ENCODE measurements at regions not wholly inside any gene's neighbourhood (a gene's known extent, or its start where the extent isn't known, plus 50 kb on each side); places are given as distances from the start of the nearest gene placed in this dataset.

DNA sequence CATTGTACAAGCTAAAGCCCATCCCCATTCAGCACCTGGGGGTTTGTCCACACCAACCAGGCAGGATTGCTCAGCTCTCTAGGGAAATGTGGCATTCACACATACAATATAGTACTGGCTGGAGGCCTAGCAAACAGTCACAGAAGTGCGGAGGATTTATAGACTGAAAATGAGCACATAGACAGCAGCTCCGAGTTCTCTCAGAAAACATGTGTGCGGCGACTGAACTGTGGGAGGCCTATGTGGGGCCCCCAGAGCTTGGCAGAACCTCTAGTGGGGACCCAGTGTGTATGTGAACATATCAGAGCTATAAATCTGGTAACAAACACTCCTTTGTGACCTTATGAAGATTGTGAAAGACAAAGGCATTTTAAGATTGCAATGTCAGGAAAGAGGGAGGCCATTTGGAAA lies 431.1 kb downstream of the DTWD2 start:
- TF ChIP-seq, protein P1, sequence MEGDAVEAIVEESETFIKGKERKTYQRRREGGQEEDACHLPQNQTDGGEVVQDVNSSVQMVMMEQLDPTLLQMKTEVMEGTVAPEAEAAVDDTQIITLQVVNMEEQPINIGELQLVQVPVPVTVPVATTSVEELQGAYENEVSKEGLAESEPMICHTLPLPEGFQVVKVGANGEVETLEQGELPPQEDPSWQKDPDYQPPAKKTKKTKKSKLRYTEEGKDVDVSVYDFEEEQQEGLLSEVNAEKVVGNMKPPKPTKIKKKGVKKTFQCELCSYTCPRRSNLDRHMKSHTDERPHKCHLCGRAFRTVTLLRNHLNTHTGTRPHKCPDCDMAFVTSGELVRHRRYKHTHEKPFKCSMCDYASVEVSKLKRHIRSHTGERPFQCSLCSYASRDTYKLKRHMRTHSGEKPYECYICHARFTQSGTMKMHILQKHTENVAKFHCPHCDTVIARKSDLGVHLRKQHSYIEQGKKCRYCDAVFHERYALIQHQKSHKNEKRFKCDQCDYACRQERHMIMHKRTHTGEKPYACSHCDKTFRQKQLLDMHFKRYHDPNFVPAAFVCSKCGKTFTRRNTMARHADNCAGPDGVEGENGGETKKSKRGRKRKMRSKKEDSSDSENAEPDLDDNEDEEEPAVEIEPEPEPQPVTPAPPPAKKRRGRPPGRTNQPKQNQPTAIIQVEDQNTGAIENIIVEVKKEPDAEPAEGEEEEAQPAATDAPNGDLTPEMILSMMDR (IDR thresholded peaks at IDR 0.05) = no peak
- TF ChIP-seq POLR2A (IDR thresholded peaks at IDR 0.05) = no peak
